HEK293 (cell line): ENCODE measurements at regions not wholly inside any gene's neighbourhood (a gene's known extent, or its start where the extent isn't known, plus 50 kb on each side); places are given as distances from the start of the nearest gene placed in this dataset.

ENCODE experiments used
- CTCF ChIA-PET: fragments of 350-600 bp; formaldehyde crosslinking; extraction: SDS; loops from one replicate; lab custom pipeline; 2021; ENCODE audit warnings: antibody characterized with exemption; lab: Yijun Ruan, JAX
- POLR2A ChIA-PET: fragments of 300-600 bp; formaldehyde crosslinking; extraction: SDS; loops from one replicate; lab custom pipeline; 2020; ENCODE audit warnings: antibody characterized with exemption, inconsistent platforms; lab: Yijun Ruan, JAX
- H3K27ac ChIP-seq: fragments of 200-500 bp; sonication (Bioruptor generic); 2 replicates; pipeline ENCODE4 v1.5.1; 2014; ENCODE audit warnings: low read depth, low read length, control low read depth, inconsistent platforms; ENCODE audit errors: extremely low read depth
- H3K36me3 ChIP-seq, 2 experiments: fragments of 200-500 bp in 1 of 2; sonication (Bioruptor generic) in 1 of 2; 1 replicate in 1 of 2; 2 replicates in 1 of 2; pipeline ENCODE4 v1.5.1; 2014 to 2017; ENCODE audit warnings: inconsistent platforms in 2 of 2, low read length in 2 of 2; ENCODE audit not compliant: control insufficient read depth in 2 of 2, insufficient read depth in 1 of 2
- H3K4me1 ChIP-seq: fragments of 200-500 bp; sonication (Bioruptor generic); 2 replicates; pipeline ENCODE4 v1.5.1; 2014; ENCODE audit warnings: mild to moderate bottlenecking, low read length, inconsistent platforms; ENCODE audit not compliant: control insufficient read depth, insufficient read depth
- H3K4me3 ChIP-seq: 2 replicates; pipeline ENCODE4 v1.5.1; 2011; ENCODE audit warnings: low read depth, mild to moderate bottlenecking, control low read depth, low read length, moderate library complexity
- H3K9me3 ChIP-seq: fragments of 200-500 bp; sonication (Bioruptor generic); 2 replicates; pipeline ENCODE4 v1.5.1; 2014; ENCODE audit warnings: low read depth, low read length, inconsistent platforms; ENCODE audit not compliant: control insufficient read depth, insufficient read depth
- AEBP2 ChIP-seq: fragments of 450-650 bp; formaldehyde crosslinking; IDR thresholded peaks from 2 replicates; pipeline ENCODE4 v1.5.1; 2016; ENCODE audit warnings: missing biosample characterization, missing genetic modification characterization, borderline replicate concordance
- BCL11A ChIP-seq: fragments of 450-650 bp; formaldehyde crosslinking; IDR thresholded peaks from 2 replicates; pipeline ENCODE4 v1.5.1; 2016; ENCODE audit warnings: low read depth, missing biosample characterization, missing genetic modification characterization
- CTCF ChIP-seq: fragments of 450-650 bp; formaldehyde crosslinking; IDR thresholded peaks from 2 replicates; pipeline ENCODE4 v1.5.1; 2016; ENCODE audit warnings: missing biosample characterization, missing genetic modification characterization
- ELK4 ChIP-seq: IDR thresholded peaks from 2 replicates; pipeline ENCODE4 v1.6.1; 2011; ENCODE audit warnings: mild to moderate bottlenecking, low read depth, low read length, borderline replicate concordance
- GFI1B ChIP-seq: fragments of 450-650 bp; formaldehyde crosslinking; IDR thresholded peaks from 2 replicates; pipeline ENCODE4 v1.5.1; 2016; ENCODE audit warnings: missing biosample characterization, missing genetic modification characterization
- GLI2 ChIP-seq: fragments of 450-650 bp; formaldehyde crosslinking; IDR thresholded peaks from 2 replicates; pipeline ENCODE4; 2017; ENCODE audit warnings: missing biosample characterization, missing genetic modification characterization, low read depth, borderline replicate concordance
- KLF1 ChIP-seq: fragments of 450-650 bp; formaldehyde crosslinking; IDR thresholded peaks from 2 replicates; pipeline ENCODE4 v1.5.1; 2016; ENCODE audit warnings: missing biosample characterization, missing genetic modification characterization
- TRIM28 ChIP-seq: IDR thresholded peaks from 2 replicates; pipeline ENCODE4 v1.6.1; 2011; ENCODE audit warnings: low read length, control low read depth, borderline replicate concordance
- ZBTB10 ChIP-seq: fragments of 450-650 bp; formaldehyde crosslinking; IDR thresholded peaks from 2 replicates; pipeline ENCODE4 v1.5.1; 2016; ENCODE audit warnings: missing biosample characterization, missing genetic modification characterization
- ZNF146 ChIP-seq: fragments of 450-650 bp; formaldehyde crosslinking; IDR thresholded peaks from 2 replicates; pipeline ENCODE4 v1.5.1; 2016; ENCODE audit warnings: missing biosample characterization, missing genetic modification characterization
- ZNF169 ChIP-seq: fragments of 450-650 bp; formaldehyde crosslinking; IDR thresholded peaks from 2 replicates; pipeline ENCODE4 v1.5.1; 2016; ENCODE audit warnings: missing biosample characterization, missing genetic modification characterization
- ZNF214 ChIP-seq: fragments of 450-650 bp; formaldehyde crosslinking; IDR thresholded peaks from 2 replicates; pipeline ENCODE4 v1.5.1; 2017; ENCODE audit warnings: missing biosample characterization, mild to moderate bottlenecking, missing genetic modification characterization, borderline replicate concordance
- ZNF248 ChIP-seq: fragments of 450-650 bp; formaldehyde crosslinking; IDR thresholded peaks from 2 replicates; pipeline ENCODE4 v1.5.1; 2017; ENCODE audit warnings: missing biosample characterization, missing genetic modification characterization
- ZNF266 ChIP-seq: fragments of 450-650 bp; formaldehyde crosslinking; IDR thresholded peaks from 2 replicates; pipeline ENCODE4 v1.5.1; 2016; ENCODE audit warnings: missing biosample characterization, missing genetic modification characterization, low read depth
- ZNF433 ChIP-seq: fragments of 450-650 bp; formaldehyde crosslinking; IDR thresholded peaks from 2 replicates; pipeline ENCODE4 v1.5.1; 2016; ENCODE audit warnings: missing biosample characterization, missing genetic modification characterization, low read depth
- ZNF560 ChIP-seq: fragments of 450-650 bp; formaldehyde crosslinking; IDR thresholded peaks from 2 replicates; pipeline ENCODE4 v1.5.1; 2017; ENCODE audit warnings: missing biosample characterization, missing genetic modification characterization, borderline replicate concordance
- ZNF585B ChIP-seq: fragments of 450-650 bp; formaldehyde crosslinking; IDR thresholded peaks from 2 replicates; pipeline ENCODE4 v1.5.1; 2016; ENCODE audit warnings: missing biosample characterization, missing genetic modification characterization
- ZNF621 ChIP-seq: fragments of 450-650 bp; formaldehyde crosslinking; IDR thresholded peaks from 2 replicates; pipeline ENCODE4 v1.5.1; 2017; ENCODE audit warnings: missing biosample characterization, missing genetic modification characterization
- ZNF768 ChIP-seq: fragments of 450-650 bp; formaldehyde crosslinking; IDR thresholded peaks from 2 replicates; pipeline ENCODE4 v1.5.1; 2018; ENCODE audit warnings: missing biosample characterization, mild to moderate bottlenecking, missing genetic modification characterization
- ZNF792 ChIP-seq: fragments of 450-650 bp; formaldehyde crosslinking; IDR thresholded peaks from 2 replicates; pipeline ENCODE4 v1.5.1; 2016; ENCODE audit warnings: missing biosample characterization, missing genetic modification characterization
- ZSCAN4 ChIP-seq: fragments of 450-650 bp; formaldehyde crosslinking; IDR thresholded peaks from 2 replicates; pipeline ENCODE4 v1.5.1; 2017; ENCODE audit warnings: missing biosample characterization, missing genetic modification characterization

- Histone ChIP-seq H3K4me3 (no peak overlapping the region), H3K27ac (no peak overlapping the region), H3K36me3 (no peaks in the 10 kb centered on the region), H3K4me1 (no peaks in the 10 kb centered on the region), H3K9me3 (no peaks in the 10 kb centered on the region)
- ChIA-PET CTCF (no interaction called here), POLR2A (no interaction called here)
- TF ChIP-seq ZSCAN4 (tag by site-specific recombination) (no peak), ELK4 (no peak), AEBP2 (tag by site-specific recombination) (no peak), GLI2 (tag by site-specific recombination) (no peak), ZNF792 (tag by site-specific recombination) (no peak), ZBTB10 (no peak), ZNF266 (tag by site-specific recombination) (no peak), ZNF248 (tag by site-specific recombination) (no peak), ZNF214 (tag by site-specific recombination) (no peak), CTCF (tag by site-specific recombination) (no peak), ZNF585B (tag by site-specific recombination) (no peak), KLF1 (tag by site-specific recombination) (no peak), GFI1B (tag by site-specific recombination) (no peak), BCL11A (tag by site-specific recombination) (no peak), ZNF169 (tag by site-specific recombination) (no peak), ZNF560 (tag by site-specific recombination) (no peak)
These were observed 67.2 kb upstream of the SYNDIG1 start for GRCh38 chr20:24402188-24402587.

- TF ChIP-seq KLF1 (tag by site-specific recombination) (no peak), ZNF768 (tag by site-specific recombination) (no peak), ZNF433 (tag by site-specific recombination) (no peak), TRIM28 (no peak), ZNF621 (tag by site-specific recombination) (no peak), ZNF146 (tag by site-specific recombination) (no peak)
- Histone ChIP-seq H3K4me3 (no peak overlapping the region), H3K27ac (no peak overlapping the region), H3K9me3 (no peaks in the 10 kb centered on the region), H3K36me3 (no peaks in the 10 kb centered on the region), H3K4me1 (no peaks in the 10 kb centered on the region)
- ChIA-PET CTCF (no interaction called here), POLR2A (no interaction called here)
These were observed 74.3 kb upstream of the SYNDIG1 start for GRCh38 chr20:24395151-24395550.
